ENCODE measurements at regions not wholly inside any gene's neighbourhood (a gene's known extent, or its start where the extent isn't known, plus 50 kb on each side); places are given as distances from the start of the nearest gene placed in this dataset.

DNA sequence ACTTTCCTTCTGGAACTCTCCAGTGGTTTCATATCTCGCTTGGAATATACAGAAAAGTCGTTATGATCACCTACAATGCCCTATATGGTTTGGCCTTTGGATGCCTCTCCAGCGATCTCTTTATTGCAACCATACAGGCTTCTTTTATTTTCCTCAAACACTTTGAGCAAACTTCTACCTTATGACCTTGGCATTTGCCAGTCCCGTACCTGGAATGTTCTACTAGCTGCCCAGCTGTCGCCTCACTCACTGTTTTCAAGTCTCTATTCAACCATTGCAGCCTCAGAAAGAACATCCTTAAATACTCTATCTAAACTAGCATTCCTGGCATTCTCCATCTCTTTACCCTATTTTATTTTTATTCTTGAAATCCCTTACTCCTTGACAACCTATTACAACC, 50.4 kb upstream of the NEDD9 start:
- intact Hi-C loops (cut with DNase I, micrococcal nuclease), result no loop called here
- H3K9me3 ChIP-seq (ENCODE audit: control insufficient read depth in 1 of 2, insufficient read depth in 1 of 2, low read length in 2 of 2), result peaks cover 0 to 6% of the 10 kb centered on the region in 2 experiments
- peaks cover 7% of the 10 kb centered on the region for H3K36me3 ChIP-seq (ENCODE audit: insufficient read depth, low read length)
- Mint-ChIP-seq H3K4me1 (ENCODE audit: low read depth) (peaks cover 31% of the 10 kb centered on the region), H3K36me3 (ENCODE audit: low read depth) (peaks cover 37% of the 10 kb centered on the region), H3K9me3 (peaks cover 2% of the 10 kb centered on the region), H3K27me3 (no peaks in the 10 kb centered on the region), H3K4me3 (no peak overlapping the region), H3K27ac (no peak overlapping the region)
- no peaks in the 10 kb centered on the region for H3K27me3 ChIP-seq (ENCODE audit: control insufficient read depth in 1 of 2, insufficient read depth in 2 of 2, low read length in 2 of 2)
- TF ChIP-seq, protein P1, sequence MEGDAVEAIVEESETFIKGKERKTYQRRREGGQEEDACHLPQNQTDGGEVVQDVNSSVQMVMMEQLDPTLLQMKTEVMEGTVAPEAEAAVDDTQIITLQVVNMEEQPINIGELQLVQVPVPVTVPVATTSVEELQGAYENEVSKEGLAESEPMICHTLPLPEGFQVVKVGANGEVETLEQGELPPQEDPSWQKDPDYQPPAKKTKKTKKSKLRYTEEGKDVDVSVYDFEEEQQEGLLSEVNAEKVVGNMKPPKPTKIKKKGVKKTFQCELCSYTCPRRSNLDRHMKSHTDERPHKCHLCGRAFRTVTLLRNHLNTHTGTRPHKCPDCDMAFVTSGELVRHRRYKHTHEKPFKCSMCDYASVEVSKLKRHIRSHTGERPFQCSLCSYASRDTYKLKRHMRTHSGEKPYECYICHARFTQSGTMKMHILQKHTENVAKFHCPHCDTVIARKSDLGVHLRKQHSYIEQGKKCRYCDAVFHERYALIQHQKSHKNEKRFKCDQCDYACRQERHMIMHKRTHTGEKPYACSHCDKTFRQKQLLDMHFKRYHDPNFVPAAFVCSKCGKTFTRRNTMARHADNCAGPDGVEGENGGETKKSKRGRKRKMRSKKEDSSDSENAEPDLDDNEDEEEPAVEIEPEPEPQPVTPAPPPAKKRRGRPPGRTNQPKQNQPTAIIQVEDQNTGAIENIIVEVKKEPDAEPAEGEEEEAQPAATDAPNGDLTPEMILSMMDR (IDR thresholded peaks at IDR 0.05), result no peak
- H3K27ac ChIP-seq (ENCODE audit: low read depth in 1 of 2, low read length in 2 of 2), result no peak overlapping the region
- ChIA-PET CTCF (no interaction called here), POLR2A (no interaction called here)
- no peak for DNase-seq
- ATAC-seq (ENCODE audit: poor library complexity), result no peak
- no peak overlapping the region for H3K4me3 ChIP-seq (ENCODE audit: low read length)
- H3K4me1 ChIP-seq (ENCODE audit: insufficient read depth, low read length), result peaks cover 9% of the 10 kb centered on the region
